ENCODE measurements at regions not wholly inside any gene's neighbourhood (a gene's known extent, or its start where the extent isn't known, plus 50 kb on each side); places are given as distances from the start of the nearest gene placed in this dataset.

GRCh38 chr2:118613737-118614136, 233.7 kb downstream of the EN1 start:
- no peak for TF ChIP-seq POLR2A (IDR thresholded peaks at IDR 0.05; ENCODE audit: extremely low read depth, insufficient read length)
- no peak for TF ChIP-seq CTCF (IDR thresholded peaks at IDR 0.05; ENCODE audit: low read depth, low read length)
- TF ChIP-seq MAX (IDR thresholded peaks at IDR 0.05; ENCODE audit: low read depth, low read length), result no peak
